Kidney (tissue), 13 donors: ENCODE measurements at regions not wholly inside any gene's neighbourhood (a gene's known extent, or its start where the extent isn't known, plus 50 kb on each side); places are given as distances from the start of the nearest gene placed in this dataset.
A peak's percentile ranks its signal among the peaks of the same experiment; 100 is the strongest.

Experiments used
- DNase-seq, 5 donors: peaks; one replicate each; pipeline ENCODE4 v3.0.0-alpha.2; 2013 to 2020
- FAIRE-seq: peaks from 2 replicates; lab custom pipeline; 2012; peaks lifted over from hg19 to GRCh38; lab: Jason Lieb, UNC
- H3K27ac ChIP-seq, 2 donors: one replicate each; pipeline ENCODE4 v1.7.0; 2013; ENCODE audit warnings: low read depth in 2 of 2, low read length in 2 of 2, inconsistent platforms in 1 of 2
- H3K27me3 ChIP-seq: one replicate; pipeline ENCODE4 v1.7.1; 2013; ENCODE audit warnings: low read length, inconsistent platforms; ENCODE audit not compliant: control insufficient read depth, insufficient read depth
- H3K36me3 ChIP-seq, 3 donors: one replicate each; pipeline versions ENCODE4 v1.7.0 to v1.7.1; 2013; ENCODE audit warnings: low read length in 3 of 3, control low read depth in 1 of 3, inconsistent platforms in 1 of 3; ENCODE audit not compliant: insufficient read depth in 3 of 3, control insufficient read depth in 2 of 3
- H3K4me1 ChIP-seq, 3 donors: one replicate each; pipeline versions ENCODE4 v1.7.0 to v1.7.1; 2013; ENCODE audit warnings: low read length in 3 of 3, inconsistent platforms in 1 of 3, low read depth in 1 of 3; ENCODE audit not compliant: control insufficient read depth in 2 of 3, insufficient read depth in 2 of 3
- H3K4me3 ChIP-seq, 3 donors: one replicate each; pipeline versions ENCODE4 v1.7.0 to v1.8.1; 2013; ENCODE audit warnings: low read length in 3 of 3, control low read depth in 1 of 3, inconsistent platforms in 1 of 3
- H3K9ac ChIP-seq, 3 donors: one replicate each; pipeline versions ENCODE4 v1.7.0 to v1.7.1; 2013; ENCODE audit warnings: low read length in 3 of 3, control low read depth in 1 of 3, inconsistent platforms in 1 of 3
- H3K9me3 ChIP-seq, 3 donors: one replicate each; pipeline versions ENCODE4 v1.7.0 to v1.7.1; 2013; ENCODE audit warnings: low read length in 3 of 3, control low read depth in 1 of 3, inconsistent platforms in 1 of 3; ENCODE audit not compliant: control insufficient read depth in 2 of 3, insufficient read depth in 1 of 3
- CTCF ChIP-seq: IDR thresholded peaks from 3 replicates; pipeline ENCODE4 v1.5.1; 2012; ENCODE audit warnings: mild to moderate bottlenecking, moderate library complexity, borderline replicate concordance; ENCODE audit not compliant: insufficient read depth; ENCODE audit errors: extremely low read depth
- intact Hi-C: fragments of 100-400 bp; cut with DNase I; formaldehyde crosslinking; loops from one replicate; pipeline ENCODE4 v1.11.1; 2022
- donor health status: control.
- donor health status: control.
- donor health status: control.
- donor health status: control.
- donor health status: control.
- donor health status: DM: yes; HTN: yes; CAD: no.
- donor health status: Normal renal cell carcinoma (clear cell type).

GRCh38 chr6:25105070-25105925, 169.5 kb upstream of the RIPOR2 start:
- intact Hi-C loops, result no loop called here
- H3K9ac ChIP-seq, result no peak overlapping the region
- DNase-seq (peak in 1 of 5 donors; percentile 14), FAIRE-seq (no peak)
- H3K27me3 ChIP-seq, result no peaks in the 10 kb centered on the region
- peak overlapping the region in 1 of 2 donors; percentile 78 for H3K27ac ChIP-seq
- H3K9me3 ChIP-seq, result no peaks in the 10 kb centered on the region
- H3K4me3 ChIP-seq, result no peak overlapping the region
- H3K4me1 ChIP-seq, result peaks cover 0 to 9% (median 0%) of the 10 kb centered on the region in 3 donors
- no peak for TF ChIP-seq CTCF
- peaks cover 0 to 18% (median 14%) of the 10 kb centered on the region in 3 donors for H3K36me3 ChIP-seq

GRCh38 chr6:25107218-25107617, 171.5 kb upstream of the RIPOR2 start:
- no peak for TF ChIP-seq CTCF
- Histone ChIP-seq H3K36me3 (peaks cover 0 to 20% (median 14%) of the 10 kb centered on the region in 3 donors), H3K27me3 (no peaks in the 10 kb centered on the region), H3K27ac (peak overlapping the region in 1 of 2 donors; percentile 3), H3K9me3 (no peaks in the 10 kb centered on the region), H3K9ac (no peak overlapping the region), H3K4me3 (no peak overlapping the region), H3K4me1 (peaks cover 0 to 9% (median 0%) of the 10 kb centered on the region in 3 donors)
- FAIRE-seq, result no peak
- intact Hi-C loops, result no loop called here
- no peak for DNase-seq

- no peak for FAIRE-seq
- intact Hi-C loops, result no loop called here
- no peaks in the 10 kb centered on the region for H3K4me1 ChIP-seq
- no peak overlapping the region for H3K27ac ChIP-seq
- no peak for DNase-seq
- H3K9me3 ChIP-seq, result no peaks in the 10 kb centered on the region
- H3K9ac ChIP-seq, result no peak overlapping the region
- H3K27me3 ChIP-seq, result no peaks in the 10 kb centered on the region
- H3K4me3 ChIP-seq, result no peak overlapping the region
- H3K36me3 ChIP-seq, result peaks cover 0 to 27% (median 16%) of the 10 kb centered on the region in 3 donors
- no peak for TF ChIP-seq CTCF
These were observed 167.4 kb upstream of the CARMIL1 start for GRCh38 chr6:25111782-25112181.
